Fibroblast of skin of abdomen (primary cell): ENCODE measurements at regions not wholly inside any gene's neighbourhood (a gene's known extent, or its start where the extent isn't known, plus 50 kb on each side); places are given as distances from the start of the nearest gene placed in this dataset.

ENCODE experiments used
- DNase-seq: peaks from one replicate; pipeline ENCODE4 v3.0.0-alpha.2; 2013

DNA sequence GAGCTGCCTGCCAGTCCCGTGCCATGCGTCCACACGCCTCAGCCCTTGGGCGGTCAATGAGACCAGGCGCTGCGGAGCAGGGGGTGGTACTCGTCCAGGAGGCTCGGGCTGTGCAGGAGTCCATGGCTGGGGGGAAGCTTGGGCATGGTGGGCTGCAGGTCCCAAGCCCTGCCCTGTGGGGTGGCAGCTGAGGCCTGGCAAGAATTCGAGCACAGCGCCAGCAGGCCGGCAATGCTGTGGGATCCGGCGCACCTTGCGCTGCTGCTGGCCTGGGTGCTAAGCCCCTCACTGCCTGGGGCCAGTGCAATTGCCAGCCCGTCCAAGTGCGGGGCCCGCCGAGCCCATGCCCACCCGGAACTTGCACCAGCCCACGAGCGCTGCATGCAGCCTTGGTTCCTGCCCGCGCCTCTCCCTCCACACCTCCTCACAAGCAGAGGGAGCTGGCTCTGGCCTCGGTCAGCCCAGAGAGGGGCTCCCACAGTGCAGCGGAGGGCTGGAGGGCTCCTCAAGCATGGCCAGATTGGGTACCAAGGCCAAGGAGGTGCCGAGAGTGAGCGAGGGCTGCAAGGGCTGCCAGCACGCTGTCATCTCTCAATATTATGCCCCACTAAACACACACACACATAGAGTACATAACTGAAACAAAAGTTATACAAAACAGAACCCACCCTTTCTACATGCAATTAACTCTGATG, 307.7 kb downstream of the LMO4 start:
- DNase-seq, result no peak

DNA sequence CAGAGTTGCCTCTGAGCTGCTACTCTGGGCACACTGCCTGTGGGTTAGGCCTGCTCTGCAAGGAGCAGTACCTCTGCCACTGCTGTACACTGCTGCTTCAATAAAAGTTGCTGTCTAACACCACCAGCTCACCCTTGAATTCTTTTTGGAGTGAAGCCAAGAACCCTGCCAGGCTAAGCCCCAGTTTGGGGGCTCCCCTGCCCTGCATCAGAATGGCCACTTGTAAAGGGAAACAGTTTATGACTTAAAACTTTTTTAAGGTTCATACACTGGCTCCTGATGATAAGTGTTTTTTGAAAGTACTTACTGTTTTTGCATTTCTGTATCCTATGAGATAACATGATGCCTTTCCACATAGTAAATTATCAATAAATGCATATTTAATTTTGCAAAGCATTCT, 310.0 kb downstream of the LMO4 start:
- no peak for DNase-seq

DNA sequence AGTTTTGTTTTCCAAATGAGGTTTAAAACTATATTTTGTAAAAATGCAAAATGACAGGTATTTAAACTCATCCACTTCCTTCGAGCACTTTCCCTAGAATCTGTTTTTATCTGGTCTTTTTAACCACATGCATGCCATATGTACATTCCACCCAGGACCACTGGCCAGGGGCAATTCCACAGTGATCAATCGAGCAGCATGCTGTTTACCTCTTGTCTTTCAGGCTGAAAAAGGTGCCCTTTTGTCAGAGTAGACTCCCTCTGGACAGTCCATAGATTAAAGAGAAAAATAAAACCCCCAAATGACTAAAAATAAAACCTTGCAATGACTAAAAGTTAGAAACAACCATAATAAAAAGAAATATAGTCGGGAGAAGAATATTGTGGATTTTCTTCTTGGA, 313.3 kb downstream of the LMO4 start:
- DNase-seq, result no peak

DNA sequence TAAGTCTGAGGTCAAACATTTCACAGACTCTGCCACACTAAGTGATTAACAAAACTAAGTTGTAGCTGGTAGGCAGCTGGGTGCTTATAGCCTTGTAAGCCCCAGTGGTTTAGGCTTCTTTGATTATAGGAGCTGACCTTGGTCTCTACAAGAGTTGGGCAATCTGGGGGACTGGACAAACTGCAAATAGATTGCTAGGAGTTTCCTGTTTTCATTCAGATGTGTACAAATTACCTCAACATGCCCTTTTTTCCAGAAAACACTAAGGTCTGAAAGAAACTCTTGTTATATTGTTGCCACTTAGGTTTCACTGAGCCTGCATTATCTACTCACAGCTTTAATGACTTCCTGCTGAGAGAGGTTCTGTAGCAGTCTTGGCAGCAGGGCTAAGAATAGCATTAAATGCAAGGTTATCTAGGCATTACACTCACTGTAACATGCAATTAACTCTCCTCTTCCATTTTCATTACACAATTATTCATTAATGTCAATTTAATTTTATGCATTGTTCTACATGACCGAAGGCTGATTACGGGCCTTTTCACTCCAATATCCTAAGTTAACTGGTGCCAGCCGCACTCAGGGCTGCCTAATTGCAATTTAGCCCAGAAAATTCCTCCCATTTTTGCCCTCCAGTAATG, 314.0 kb downstream of the LMO4 start:
- DNase-seq, result peak; percentile 11

DNA sequence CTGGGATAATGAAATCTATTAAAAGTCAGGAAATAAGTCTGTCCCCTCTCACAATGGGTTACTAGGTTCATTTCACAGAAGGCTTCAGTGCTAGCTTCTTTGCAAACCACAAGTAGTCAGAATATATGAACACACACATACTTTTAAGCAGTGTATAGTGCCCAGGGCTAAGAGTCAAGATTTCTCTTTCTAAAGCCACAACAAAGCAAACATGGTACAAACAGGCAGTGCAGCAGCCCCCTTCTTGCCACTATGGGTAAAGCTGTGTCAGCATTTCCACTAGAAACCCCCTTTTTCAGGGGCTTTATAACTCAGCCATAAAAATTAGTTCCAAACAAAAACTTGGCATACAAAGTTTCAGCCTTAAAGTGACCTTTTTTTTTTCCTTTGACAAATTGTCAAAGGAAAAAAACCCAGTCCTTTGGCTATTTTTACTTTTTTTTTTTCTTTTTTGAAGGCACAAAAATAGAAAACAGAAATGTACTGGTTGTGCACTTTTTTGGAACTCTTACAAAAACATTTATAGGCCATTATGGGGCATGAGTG, 315.4 kb downstream of the LMO4 start:
- peak; percentile 33 for DNase-seq

DNA sequence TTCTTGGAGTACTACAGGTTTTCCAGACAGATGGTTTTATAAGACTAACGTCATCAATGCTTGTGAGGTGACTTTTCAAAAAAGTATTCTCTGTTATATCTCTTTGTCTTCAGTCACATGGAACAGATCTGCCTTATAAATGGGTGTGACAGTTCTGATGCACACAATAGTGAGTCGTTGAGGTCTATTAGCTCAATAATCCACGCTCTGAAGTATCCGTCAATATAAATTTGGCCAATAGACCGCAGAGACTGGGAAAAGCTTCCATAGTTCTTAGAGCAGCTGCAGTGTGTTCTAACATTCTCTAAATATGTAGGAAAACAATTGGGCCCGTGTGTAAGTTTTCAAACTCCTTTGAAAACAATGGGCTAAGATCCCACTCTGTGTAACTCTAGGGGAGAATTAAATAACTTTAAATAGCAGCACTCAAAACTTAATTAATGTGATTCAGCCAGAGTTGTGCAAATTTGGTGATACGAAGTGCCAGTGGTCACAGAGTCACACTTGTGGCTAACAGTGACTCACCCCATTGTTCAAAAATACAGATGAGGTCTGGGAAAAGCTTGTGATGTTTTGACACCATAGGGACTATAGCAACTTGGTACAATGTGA, 316.0 kb downstream of the LMO4 start:
- peak; percentile 77 for DNase-seq

DNA sequence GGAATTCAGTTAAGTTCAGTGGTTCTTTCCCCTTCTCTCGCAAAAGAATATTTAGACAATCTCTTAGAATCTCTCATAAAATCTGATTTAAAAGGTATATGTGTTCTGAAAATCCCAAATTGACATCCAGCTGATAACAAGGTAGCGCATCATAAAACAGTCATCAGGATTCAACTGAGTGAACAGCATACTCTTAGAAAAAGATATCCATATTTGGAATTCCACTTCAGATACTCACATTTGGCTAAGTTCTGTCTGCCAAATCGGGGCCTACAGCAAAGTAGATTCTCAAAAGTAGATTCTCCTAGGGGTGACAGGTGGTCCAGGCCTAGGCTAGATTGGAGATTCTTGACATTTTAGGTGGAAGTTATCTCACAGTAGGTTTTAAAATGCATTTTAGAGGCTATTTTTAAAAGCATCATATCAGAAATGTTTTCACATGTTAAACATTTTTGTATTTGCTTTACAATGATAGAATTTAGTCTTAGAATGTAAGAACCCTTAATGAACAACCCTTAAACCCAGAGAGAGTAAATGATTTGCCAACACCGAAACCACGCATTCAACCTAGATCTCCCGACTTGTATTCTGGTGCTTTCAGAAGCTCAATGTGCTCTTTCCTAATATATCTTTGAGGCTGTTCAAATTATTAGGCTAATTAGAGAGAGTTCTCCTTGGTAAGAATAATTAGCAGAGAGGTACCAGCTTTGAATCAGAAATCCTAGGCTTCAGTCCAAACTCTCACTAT, 318.9 kb downstream of the LMO4 start:
- DNase-seq, result peak; percentile 3

DNA sequence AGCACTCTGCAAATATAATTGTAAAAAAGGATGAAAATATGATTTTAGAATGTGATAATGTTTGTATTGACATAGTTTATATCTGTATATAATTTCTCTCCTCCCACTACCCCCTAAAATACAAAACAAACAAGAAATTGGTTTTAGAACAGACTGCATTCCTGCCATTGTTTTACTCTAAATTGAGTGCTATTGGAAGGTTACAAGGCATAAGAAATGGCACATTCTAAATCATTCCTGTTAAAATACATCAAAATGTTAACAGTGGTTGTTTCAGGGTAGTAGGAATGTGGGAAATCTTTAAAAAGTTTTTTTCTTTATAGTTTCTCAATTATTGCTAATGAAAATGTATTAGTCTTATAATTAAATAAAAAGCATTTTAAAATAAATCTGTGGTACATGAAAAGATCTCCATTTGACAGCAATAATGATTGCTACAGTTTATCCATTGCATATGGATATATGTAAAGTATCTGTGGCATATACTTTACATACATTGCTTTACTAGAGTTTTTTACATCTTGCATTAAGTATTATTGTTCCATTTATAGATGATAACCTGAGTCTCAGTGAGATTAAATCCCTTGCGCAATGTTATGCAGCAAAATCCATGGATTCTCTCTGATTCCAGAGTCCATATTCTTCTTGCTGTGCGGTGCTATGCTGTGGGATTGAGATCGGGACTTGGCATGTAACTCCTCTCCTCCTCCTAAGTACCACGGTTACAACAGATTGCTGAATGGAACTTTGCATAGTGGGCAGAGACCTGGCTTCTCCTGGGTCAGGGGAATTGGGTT, 319.8 kb downstream of the LMO4 start:
- DNase-seq, result no peak

DNA sequence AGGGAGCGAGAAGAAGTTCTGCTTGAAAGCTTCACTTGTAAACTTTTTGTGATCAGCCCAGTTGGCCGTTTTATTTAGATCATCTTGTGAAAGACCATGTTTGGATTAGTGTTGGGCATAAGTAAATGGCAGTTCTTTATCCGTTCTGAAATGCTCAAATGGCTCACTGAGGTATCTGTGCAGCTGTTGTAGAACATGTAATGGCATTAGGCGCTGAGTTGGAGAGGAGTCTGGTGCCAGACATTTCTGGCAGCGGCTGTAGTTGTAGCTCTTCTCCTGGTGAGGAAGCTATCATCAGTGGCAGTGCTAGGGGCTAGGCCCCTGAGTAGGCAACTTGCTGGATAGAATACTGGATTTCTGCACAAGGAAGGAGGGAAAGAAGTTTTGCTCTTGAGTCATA, 321.6 kb downstream of the LMO4 start:
- no peak for DNase-seq

DNA sequence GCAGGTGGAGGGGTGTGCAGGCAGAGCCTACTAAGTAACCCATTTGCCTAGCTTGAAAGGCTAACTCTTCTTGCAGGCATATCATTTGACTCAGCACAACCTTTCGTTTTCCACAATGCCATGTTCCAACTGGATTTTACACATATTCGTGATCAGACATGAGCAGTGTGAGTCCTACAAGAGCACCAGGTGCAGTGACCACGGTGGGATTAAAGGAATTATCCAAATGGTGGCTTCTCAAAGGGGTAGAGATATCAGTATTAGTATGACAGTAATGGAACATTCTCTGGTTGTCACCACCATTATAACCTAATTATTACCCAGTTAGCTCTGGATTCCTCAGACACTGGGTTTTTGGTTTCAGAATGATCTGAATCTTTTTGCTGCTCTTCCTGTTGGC, 323.5 kb downstream of the LMO4 start:
- no peak for DNase-seq

DNA sequence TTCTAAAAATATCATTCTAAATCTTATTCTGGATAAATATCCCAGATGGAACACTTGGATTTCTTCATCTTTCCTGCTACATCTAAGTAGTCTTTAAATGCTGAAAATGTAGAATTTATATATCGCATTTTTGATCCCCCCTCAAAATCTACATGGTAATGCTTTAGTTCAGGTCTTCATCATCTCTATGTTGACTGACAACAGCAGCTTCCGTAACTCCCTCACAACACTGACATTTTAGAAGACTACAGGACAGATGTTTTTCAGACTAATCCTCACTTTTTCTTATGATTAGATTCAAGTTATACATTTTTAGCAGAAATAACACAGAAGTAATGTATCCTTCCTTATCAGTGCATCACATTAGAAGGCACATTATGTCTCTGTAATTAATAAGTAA, 336.5 kb downstream of the LMO4 start:
- DNase-seq, result no peak

DNA sequence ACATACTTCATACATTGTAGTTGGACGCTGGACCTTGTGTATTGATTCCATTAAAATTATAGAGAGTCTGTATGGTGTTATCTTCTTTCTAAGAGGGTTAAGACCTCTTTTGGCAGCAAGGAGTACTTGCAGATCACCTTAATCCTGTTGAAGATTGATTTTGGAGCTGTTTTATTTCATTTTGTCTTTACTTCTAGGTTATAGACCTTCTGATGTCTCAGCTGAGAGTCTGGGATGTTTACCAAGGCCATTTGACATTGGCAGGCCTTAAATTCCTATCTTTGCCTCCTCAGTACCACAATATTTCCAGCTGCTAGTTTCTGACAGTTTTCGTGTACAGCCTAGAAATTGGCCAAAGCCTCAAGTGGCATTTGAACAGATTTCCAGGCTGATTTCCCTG, 338.0 kb downstream of the LMO4 start:
- no peak for DNase-seq

DNA sequence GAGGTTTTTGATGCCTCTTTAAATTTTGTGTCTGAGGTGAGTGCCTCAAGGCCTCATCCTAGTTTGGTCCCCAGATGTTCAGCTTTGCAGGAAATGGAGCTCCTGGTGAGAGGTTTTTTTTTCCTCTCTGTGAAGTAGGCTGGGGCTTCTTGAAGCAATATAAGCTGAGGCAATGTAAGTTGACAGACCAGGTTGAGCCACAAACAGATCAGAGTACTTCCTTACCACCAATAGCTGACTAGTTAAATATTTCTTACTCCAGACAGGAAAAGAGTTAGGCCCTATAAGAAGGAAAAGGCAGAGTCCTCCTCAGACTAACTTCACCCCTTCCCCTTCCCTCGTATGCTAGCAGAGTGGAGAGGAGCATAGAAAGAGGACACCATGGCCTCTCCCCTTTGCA, 341.0 kb downstream of the LMO4 start:
- no peak for DNase-seq

DNA sequence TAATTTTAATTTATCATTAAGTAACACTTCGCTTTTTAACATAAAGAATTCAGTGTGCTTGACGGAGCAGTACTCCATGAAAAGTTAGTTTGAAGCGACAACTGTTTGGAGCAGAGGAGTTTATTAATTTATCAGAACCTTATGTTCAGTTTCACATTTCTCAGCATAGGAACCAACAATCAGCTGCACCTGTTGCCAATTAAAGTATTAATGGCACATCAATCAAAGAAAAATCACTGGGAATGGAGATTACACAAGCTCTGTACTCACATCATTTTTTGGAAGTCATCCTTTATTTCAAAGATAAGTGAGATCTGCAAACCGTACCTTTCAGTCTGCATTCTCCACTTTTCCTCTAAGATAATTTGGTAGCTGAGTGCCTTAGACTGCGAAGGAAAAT, 344.6 kb downstream of the LMO4 start:
- peak; percentile 17 for DNase-seq

DNA sequence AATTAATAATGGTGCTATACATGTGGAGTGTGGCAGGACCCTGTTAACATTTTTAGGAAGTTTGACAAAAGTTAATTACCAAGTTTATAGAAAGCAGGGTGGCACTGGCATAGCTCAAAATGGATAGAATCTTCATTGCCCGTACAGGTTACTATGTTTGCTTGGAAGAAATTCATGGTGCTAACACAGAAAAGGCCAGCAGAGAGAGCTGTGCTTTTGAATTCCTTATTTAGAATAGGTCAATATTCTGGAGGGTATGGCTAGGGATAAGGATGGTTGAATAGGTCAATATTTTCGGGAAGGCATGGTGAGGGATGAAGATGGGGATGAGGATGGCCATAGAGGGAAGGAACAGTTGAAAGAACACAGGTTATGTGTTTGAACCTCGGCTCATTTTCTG, 345.1 kb downstream of the LMO4 start:
- DNase-seq, result no peak

DNA sequence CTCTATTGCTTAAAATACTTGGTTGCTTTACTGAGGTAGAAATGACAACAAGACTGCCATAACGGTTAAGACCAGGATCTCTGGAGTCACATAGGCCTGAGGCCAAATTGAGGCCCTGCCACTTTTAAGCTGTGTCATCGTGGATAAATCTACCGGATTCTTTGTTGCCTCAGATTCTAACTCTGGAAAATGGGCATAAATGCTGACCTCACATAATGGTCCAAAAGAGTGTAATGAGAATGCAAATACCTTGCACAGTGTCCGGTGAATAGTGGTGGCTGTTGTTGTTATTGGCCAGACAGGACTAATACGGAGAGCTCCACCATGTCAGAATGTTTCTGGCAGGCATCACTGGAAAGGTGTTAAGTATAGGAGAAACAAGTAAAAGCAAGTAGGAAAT, 346.1 kb downstream of the LMO4 start:
- DNase-seq, result no peak

DNA sequence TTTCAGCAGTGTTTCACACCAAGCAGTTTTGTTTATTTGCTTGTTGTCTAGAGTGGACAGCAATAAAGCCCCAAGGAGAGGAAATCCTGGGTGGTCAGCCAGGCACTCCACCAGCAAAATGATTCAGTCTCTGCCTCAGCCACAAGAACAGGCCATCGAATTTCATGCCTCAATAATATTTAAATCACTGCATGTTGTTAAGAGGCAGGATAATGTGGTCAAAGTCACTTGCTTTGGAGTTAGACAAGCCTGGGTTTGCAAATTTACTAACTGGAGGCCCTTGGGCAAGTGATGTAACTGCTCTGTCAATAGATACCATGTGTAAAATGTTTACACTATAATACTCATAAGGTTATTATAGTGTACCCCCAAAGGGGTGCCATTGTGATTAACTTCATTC, 349.6 kb downstream of the LMO4 start:
- no peak for DNase-seq

DNA sequence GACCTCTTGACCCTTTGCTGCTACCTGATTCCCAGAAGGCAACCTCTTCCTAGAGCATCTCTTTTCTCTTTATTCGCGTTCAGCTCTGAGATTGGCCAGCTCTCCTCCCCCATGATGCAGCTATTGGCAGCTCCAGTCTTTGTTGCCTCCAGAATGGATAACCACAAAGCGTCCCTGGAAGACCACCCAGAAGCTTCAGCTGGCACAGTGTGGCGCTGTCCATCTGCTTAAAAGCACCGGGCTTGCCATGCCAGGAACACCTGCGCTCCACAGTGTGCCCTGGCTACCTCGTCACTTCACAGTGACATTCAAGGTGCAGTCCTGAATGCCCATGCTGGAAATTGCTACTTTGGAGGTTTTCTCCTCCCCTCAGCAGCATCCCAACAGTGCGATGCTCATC, 353.9 kb downstream of the LMO4 start:
- no peak for DNase-seq

DNA sequence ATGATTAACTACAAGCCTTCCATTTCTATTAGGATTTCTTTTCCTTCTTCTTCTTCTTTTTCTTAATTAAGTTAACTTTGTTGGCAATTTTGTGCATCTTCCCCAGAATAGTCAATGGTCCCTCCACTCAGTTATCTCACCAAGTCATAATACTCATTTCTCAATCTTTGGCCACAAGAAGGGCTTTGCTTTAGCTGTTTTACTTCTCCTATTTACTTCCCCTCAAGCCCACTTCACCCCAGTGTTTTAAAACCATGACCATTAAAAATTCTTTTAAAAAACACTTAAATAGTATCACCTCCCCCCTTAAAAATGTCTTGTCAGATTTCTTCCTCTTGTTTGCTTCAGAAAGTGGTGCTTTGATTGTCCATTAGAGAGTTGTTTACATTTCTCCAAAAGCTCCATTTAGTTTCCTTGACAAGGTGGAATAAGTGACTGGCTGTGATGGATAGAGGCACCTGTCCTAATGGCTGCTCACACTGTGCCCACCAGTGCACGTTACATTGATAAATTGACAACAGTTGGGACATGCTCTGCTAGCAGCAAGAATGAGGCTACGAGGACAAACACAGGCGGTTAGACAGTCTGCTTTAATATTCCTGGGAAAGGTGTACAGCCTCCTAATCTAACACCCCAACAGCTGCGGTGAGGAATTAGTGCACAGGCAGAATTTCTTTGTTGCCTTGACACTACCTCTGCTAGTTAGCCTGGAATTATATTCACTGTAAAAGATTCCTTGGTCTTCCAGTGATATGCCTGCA, 354.7 kb downstream of the LMO4 start:
- DNase-seq, result no peak

DNA sequence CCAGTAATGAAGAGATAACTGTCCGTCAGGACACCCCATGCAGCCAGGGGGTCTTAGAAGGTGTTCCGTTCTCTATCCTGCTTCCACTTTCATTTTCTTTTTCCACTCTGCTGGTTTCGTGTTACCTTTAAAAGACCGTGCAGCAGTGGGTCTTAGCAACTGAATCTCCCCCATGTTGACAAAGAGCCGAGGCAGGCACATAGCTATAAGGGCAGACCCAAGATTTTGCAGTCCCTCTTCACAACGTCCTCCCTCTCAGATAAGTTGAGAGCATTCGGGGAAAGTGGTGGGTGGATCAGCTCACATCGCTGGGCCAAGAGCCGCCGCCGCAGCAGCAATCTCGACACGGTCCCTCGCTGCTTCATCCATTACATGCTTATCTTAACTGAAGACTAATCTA, 355.5 kb downstream of the LMO4 start:
- no peak for DNase-seq

DNA sequence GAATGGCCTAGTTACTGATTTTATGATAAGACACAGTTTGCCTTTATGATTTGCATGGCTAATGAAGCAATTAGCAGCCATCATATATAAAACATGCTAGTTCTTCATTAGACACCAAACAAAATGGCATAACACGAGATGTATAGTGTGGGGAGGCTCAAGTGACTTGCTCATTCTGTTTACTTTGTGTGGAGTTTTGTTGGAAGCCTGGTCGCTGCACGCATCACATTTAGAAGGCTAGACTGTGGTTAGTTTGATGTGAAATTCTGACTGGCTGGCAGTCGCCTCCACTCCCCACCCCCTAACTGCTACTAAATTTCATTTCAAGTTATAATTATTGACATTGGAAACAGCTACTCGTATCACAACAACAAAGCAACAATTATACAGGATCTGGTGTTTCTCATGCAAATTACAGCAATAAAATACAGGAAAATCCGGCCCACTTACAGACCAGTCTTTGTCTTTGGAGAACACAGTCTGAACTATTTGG, 356.1 kb downstream of the LMO4 start:
- DNase-seq, result peak; percentile 65
